Stimulated activated CD8-positive, alpha-beta memory T cell treated with anti-CD3 and anti-CD28 coated beads, Interleukin-4, amount 100 ng/mL, for 4 hours (primary cell): ENCODE measurements at regions not wholly inside any gene's neighbourhood (a gene's known extent, or its start where the extent isn't known, plus 50 kb on each side); places are given as distances from the start of the nearest gene placed in this dataset.

Source experiments
- DNase-seq, 2 donors: peaks; one replicate each; pipeline ENCODE4 v3.0.0-alpha.2; 2020; ENCODE audit warnings: low read depth in 2 of 2, low spot score in 1 of 2

GRCh38 chr18:78853341-78853740 lies 126.3 kb upstream of the SALL3 start:
- no peak for DNase-seq

- no peak for DNase-seq
Measured at GRCh38 chr18:78855188-78855587, 124.4 kb upstream of the SALL3 start.

GRCh38 chr18:78856569-78857313 lies 122.9 kb upstream of the SALL3 start:
- DNase-seq: no peak

- DNase-seq: no peak
Measured at GRCh38 chr18:78857314-78858150, 122.1 kb upstream of the SALL3 start.

GRCh38 chr18:78859686-78860085 lies 119.9 kb upstream of the SALL3 start:
- DNase-seq: no peak

- DNase-seq: no peak
Measured at GRCh38 chr18:78860117-78860516, 119.5 kb upstream of the SALL3 start.

- no peak for DNase-seq
Measured at GRCh38 chr18:78861116-78861515, 118.5 kb upstream of the SALL3 start.

- no peak for DNase-seq
Measured at GRCh38 chr18:78861706-78862105, 117.9 kb upstream of the SALL3 start.

- no peak for DNase-seq
Measured at GRCh38 chr18:78862395-78862794, 117.2 kb upstream of the SALL3 start.

- no peak for DNase-seq
Measured at GRCh38 chr18:78865056-78865598, 114.5 kb upstream of the SALL3 start.

- DNase-seq: no peak
Measured at GRCh38 chr18:78865771-78866310, 113.8 kb upstream of the SALL3 start.

GRCh38 chr18:78867131-78867530 lies 112.5 kb upstream of the SALL3 start:
- no peak for DNase-seq

- DNase-seq: no peak
Measured at GRCh38 chr18:78868330-78869316, 111.0 kb upstream of the SALL3 start.

- no peak for DNase-seq
Measured at GRCh38 chr18:78871618-78872017, 108.0 kb upstream of the SALL3 start.

- DNase-seq: no peak
Measured at GRCh38 chr18:78873926-78874500, 105.6 kb upstream of the SALL3 start.

GRCh38 chr18:78875016-78875777 lies 104.4 kb upstream of the SALL3 start:
- no peak for DNase-seq

- DNase-seq: no peak
Measured at GRCh38 chr18:78875778-78876650, 103.6 kb upstream of the SALL3 start.

GRCh38 chr18:78876868-78877267 lies 102.8 kb upstream of the SALL3 start:
- DNase-seq: no peak

- no peak for DNase-seq
Measured at GRCh38 chr18:78878335-78878734, 101.3 kb upstream of the SALL3 start.
